ENCODE measurements at regions not wholly inside any gene's neighbourhood (a gene's known extent, or its start where the extent isn't known, plus 50 kb on each side); places are given as distances from the start of the nearest gene placed in this dataset.

DNA sequence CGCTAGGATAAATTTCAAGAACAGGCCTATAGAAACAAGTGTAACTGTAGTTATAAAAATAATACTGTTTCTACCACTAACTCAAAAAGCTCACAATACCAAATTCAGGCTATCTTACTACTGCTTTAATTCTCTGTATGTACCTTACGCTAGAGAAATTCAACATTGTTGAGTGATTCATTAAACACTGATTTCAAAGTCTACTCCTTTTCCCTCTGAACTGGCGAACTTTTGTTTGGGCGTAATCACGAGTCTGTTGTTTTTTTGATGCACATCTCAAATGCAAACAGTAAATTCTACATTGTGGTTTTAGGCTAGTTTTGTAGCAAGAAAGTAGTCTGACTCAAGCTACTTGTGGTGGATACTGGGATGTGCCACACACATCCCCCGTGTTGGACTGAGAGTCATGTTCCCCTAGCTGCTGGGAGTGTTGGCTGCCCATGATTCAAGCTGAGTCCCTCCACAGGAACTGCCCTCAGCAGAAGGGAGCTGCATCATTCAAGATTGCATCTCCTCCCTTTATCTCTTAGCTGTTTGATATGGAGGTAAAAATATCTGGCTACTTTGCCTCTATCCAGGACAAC lies 406.1 kb downstream of the RAPGEF2 start:
- TF ChIP-seq CTCF (IDR thresholded peaks at IDR 0.05; ENCODE audit: low read depth, low read length): no peak
- DNase-seq (ENCODE audit: extremely low read depth, low read depth): no peak

- DNase-seq (ENCODE audit: extremely low read depth, low read depth): no peak
- no peak for TF ChIP-seq CTCF (IDR thresholded peaks at IDR 0.05; ENCODE audit: low read depth, low read length)
Observed at GRCh38 chr4:159512348-159512747, 409.5 kb downstream of the RAPGEF2 start.

DNA sequence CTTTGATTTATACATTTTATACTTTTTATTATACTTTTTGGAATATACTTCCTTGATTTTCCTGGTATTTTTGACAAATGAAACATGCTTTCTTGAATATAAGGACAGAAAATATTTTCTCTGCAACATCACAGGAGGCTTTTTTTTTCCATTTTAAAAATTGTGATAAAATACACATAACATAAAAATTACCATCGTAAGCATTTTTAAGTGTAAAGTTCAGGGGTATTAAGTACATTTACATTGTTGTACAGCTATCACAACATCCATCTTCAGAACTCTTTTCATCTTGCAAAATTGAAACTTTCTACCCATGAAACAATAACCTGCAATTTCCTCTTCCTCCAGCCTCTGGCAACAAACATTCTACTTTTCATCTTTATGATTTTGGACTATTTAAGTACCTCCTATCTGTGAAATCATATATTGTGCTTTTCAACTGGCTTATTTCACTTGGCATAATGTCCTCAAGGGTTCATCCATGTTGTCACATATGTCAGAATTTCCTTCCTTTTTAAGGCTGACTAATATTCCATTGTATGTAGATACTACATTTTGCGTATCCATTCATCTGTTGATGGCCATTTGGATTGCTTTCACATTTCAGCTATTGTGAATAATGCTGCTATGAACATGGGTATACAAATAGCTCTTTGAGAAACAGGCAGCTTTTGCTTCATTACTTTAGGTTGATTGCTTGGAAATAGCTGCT lies 412.6 kb downstream of the RAPGEF2 start:
- DNase-seq (ENCODE audit: extremely low read depth, low read depth): no peak
- TF ChIP-seq CTCF (IDR thresholded peaks at IDR 0.05; ENCODE audit: low read depth, low read length): no peak

GRCh38 chr4:159516556-159517140 lies 413.8 kb downstream of the RAPGEF2 start:
- DNase-seq (ENCODE audit: extremely low read depth, low read depth): no peak
- no peak for TF ChIP-seq CTCF (IDR thresholded peaks at IDR 0.05; ENCODE audit: low read depth, low read length)

DNA sequence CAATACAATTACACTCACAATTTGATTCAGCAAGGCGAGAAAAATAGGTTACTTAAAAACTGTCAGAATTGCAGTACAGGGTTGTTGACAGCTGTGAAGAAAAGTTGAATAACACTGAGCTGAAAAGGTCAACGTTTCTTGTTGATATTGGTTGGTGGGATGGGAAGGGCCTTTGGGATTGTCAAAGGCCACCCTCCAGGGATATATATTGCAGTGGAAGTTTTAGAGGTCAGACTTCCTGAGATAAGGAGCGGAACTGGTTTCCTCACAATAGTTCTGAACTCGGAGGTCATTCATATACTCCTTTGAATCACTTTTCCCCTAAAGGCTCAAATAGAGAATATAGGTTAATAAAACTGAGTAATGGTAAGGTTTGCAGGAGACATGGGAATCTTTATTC lies 417.2 kb downstream of the RAPGEF2 start:
- no peak for TF ChIP-seq CTCF (IDR thresholded peaks at IDR 0.05; ENCODE audit: low read depth, low read length)
- no peak for DNase-seq (ENCODE audit: extremely low read depth, low read depth)

DNA sequence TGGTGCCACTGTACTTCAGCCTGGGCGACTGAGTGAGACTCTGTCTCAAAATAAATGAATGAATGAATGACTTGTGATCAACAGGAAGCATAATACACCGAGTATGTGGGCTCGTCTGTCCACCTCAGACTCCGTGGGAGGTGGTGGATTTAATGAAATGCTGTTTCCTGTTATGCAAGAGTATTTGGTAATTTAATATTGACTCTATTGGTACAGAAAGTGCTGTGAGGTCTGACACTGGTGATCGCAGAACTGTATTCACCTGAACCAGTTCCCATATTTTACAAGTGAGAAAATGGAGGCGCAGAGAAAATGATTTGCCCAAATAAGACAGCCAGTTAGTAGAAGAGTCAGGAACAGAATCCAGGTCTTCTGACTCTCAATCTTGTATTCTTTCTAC lies 423.3 kb downstream of the RAPGEF2 start:
- no peak for DNase-seq (ENCODE audit: extremely low read depth, low read depth)
- TF ChIP-seq CTCF (IDR thresholded peaks at IDR 0.05; ENCODE audit: low read depth, low read length): no peak

DNA sequence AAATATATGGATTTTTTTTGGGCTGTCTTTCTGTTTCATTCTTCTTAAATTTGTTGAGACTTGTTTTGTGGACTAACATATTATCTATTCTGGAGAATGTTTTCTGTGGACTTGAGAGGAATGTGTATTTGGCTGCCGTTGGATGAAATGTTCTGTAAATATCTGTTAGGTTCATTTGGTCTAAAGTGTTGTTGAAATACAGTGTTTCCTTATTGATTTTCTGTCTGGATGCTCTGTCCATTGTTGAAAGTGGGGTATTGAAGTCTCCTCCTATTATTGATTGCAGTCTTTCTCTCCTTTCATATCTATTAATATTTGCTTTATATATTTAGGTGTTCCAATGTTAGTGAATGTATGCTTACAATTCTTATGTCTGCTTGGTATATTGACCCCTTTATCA lies 431.8 kb downstream of the RAPGEF2 start:
- TF ChIP-seq CTCF (IDR thresholded peaks at IDR 0.05; ENCODE audit: low read depth, low read length): no peak
- no peak for DNase-seq (ENCODE audit: extremely low read depth, low read depth)

Measured in AG09319 (cell line).